ENCODE measurements at regions not wholly inside any gene's neighbourhood (a gene's known extent, or its start where the extent isn't known, plus 50 kb on each side); places are given as distances from the start of the nearest gene placed in this dataset.

DNA sequence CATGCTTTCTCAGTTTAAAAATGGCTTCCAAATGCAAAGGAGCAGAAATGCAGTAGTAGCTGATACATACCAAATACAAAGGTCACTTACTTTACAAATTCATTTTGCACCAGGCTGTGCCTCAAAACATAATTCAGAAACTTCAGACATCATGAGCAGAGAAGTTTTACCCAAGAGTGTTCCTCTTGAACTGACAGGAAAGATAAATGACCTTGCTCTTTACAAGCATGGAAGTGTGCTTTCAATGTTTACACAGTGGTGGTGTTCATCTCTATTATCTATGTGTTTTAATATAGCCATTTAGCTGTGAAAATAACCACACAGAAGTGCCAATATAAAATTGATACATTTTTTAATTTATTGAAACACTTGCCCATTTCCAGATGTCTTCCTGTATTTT is 383.4 kb downstream of the ANKRD50 start:
- no peak overlapping the region for H3K4me2 ChIP-seq
- no peak overlapping the region for H3K27ac ChIP-seq (ENCODE audit: low read depth in 2 of 2, low read length in 1 of 2)
- H3K36me3 ChIP-seq (replicated peaks in 1 of 2; ENCODE audit: control insufficient read depth in 1 of 2, insufficient read depth in 2 of 2, low read length in 1 of 2): no peaks in the 10 kb centered on the region
- H3F3A ChIP-seq (replicated peaks; ENCODE audit: insufficient read depth): no peaks in the 10 kb centered on the region
- TF ChIP-seq, protein P1, sequence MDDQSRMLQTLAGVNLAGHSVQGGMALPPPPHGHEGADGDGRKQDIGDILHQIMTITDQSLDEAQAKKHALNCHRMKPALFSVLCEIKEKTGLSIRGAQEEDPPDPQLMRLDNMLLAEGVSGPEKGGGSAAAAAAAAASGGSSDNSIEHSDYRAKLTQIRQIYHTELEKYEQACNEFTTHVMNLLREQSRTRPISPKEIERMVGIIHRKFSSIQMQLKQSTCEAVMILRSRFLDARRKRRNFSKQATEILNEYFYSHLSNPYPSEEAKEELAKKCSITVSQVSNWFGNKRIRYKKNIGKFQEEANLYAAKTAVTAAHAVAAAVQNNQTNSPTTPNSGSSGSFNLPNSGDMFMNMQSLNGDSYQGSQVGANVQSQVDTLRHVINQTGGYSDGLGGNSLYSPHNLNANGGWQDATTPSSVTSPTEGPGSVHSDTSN (IDR thresholded peaks at IDR 0.05): no peak
- TF ChIP-seq MXI1 (IDR thresholded peaks at IDR 0.05; ENCODE audit: low read depth, low read length) (no peak), GATA2 (CRISPR knock-in tag; IDR thresholded peaks at IDR 0.05) (no peak), POLR2AphosphoS5 (IDR thresholded peaks at IDR 0.05; ENCODE audit: low read depth, low read length) (no peak), ELF1 (IDR thresholded peaks at IDR 0.05) (no peak), REST (IDR thresholded peaks at IDR 0.05; ENCODE audit: low read depth, low read length) (no peak)
- TF ChIP-seq, protein P2, sequence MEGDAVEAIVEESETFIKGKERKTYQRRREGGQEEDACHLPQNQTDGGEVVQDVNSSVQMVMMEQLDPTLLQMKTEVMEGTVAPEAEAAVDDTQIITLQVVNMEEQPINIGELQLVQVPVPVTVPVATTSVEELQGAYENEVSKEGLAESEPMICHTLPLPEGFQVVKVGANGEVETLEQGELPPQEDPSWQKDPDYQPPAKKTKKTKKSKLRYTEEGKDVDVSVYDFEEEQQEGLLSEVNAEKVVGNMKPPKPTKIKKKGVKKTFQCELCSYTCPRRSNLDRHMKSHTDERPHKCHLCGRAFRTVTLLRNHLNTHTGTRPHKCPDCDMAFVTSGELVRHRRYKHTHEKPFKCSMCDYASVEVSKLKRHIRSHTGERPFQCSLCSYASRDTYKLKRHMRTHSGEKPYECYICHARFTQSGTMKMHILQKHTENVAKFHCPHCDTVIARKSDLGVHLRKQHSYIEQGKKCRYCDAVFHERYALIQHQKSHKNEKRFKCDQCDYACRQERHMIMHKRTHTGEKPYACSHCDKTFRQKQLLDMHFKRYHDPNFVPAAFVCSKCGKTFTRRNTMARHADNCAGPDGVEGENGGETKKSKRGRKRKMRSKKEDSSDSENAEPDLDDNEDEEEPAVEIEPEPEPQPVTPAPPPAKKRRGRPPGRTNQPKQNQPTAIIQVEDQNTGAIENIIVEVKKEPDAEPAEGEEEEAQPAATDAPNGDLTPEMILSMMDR (IDR thresholded peaks at IDR 0.05): no peak
- no peaks in the 10 kb centered on the region for H3K79me2 ChIP-seq (ENCODE audit: insufficient read depth)
- POLR2A ChIA-PET: no interaction called here
- no peaks in the 10 kb centered on the region for H3K9me3 ChIP-seq
- no peak overlapping the region for H3K4me3 ChIP-seq (ENCODE audit: low read depth in 2 of 2, low read length in 1 of 2)
- no peak overlapping the region for H3K9ac ChIP-seq
- no peaks in the 10 kb centered on the region for H3K27me3 ChIP-seq (ENCODE audit: insufficient read depth)
- CTCF ChIA-PET: interaction anchor here (1.2 to 1.7 kb wide), 2 partner anchors 9 to 955 kb away, joined by 3 to 9 read pairs; no protein-coding TSS in a partner anchor
- DNase-seq: no peak
- no peaks in the 10 kb centered on the region for H4K20me1 ChIP-seq (ENCODE audit: insufficient read depth)
- H3K4me1 ChIP-seq (ENCODE audit: control insufficient read depth in 1 of 2, insufficient read depth in 2 of 2, low read depth in 1 of 2, low read length in 1 of 2): peaks cover 0 to under 1% of the 10 kb centered on the region in 2 experiments; a peak in 1 of 4 replicates
- no peak overlapping the region for H2AFZ ChIP-seq (ENCODE audit: low read depth)
- H3K9me2 ChIP-seq: no peaks in the 10 kb centered on the region

- Histone ChIP-seq H3K9ac (no peak overlapping the region), H3F3A (replicated peaks; ENCODE audit: insufficient read depth) (no peaks in the 10 kb centered on the region), H4K20me1 (ENCODE audit: insufficient read depth) (no peaks in the 10 kb centered on the region), H2AFZ (ENCODE audit: low read depth) (no peak overlapping the region), H3K27me3 (ENCODE audit: insufficient read depth) (no peaks in the 10 kb centered on the region), H3K9me3 (no peaks in the 10 kb centered on the region), H3K36me3 (replicated peaks in 1 of 2; ENCODE audit: control insufficient read depth in 1 of 2, insufficient read depth in 2 of 2, low read length in 1 of 2) (no peaks in the 10 kb centered on the region), H3K4me3 (ENCODE audit: low read depth in 2 of 2, low read length in 1 of 2) (no peak overlapping the region), H3K27ac (ENCODE audit: low read depth in 2 of 2, low read length in 1 of 2) (no peak overlapping the region), H3K79me2 (ENCODE audit: insufficient read depth) (no peaks in the 10 kb centered on the region), H3K9me2 (no peaks in the 10 kb centered on the region), H3K4me2 (no peak overlapping the region), H3K4me1 (ENCODE audit: control insufficient read depth in 1 of 2, insufficient read depth in 2 of 2, low read depth in 1 of 2, low read length in 1 of 2) (peaks cover 0 to 5% of the 10 kb centered on the region in 2 experiments; a peak in 1 of 4 replicates)
- 82% methylated on average over 3 of the region's 3 CpGs for WGBS (ENCODE audit: low lambda C conversion rate)
- ChIA-PET POLR2A (no interaction called here), CTCF (interaction anchor here (1.2 to 2.2 kb wide), 6 partner anchors 7 to 954 kb away, joined by 3 to 9 read pairs (median 6); no protein-coding TSS in a partner anchor)
- DNase-seq: no peak
- TF ChIP-seq ZBTB33 (IDR thresholded peaks at IDR 0.05; ENCODE audit: borderline replicate concordance, low read depth): no peak
- TF ChIP-seq MXI1 (IDR thresholded peaks at IDR 0.05; ENCODE audit: low read depth, low read length): no peak
- TF ChIP-seq TAF1 (IDR thresholded peaks at IDR 0.05; ENCODE audit: borderline replicate concordance, low read depth, low read length): no peak
- TF ChIP-seq, protein P3, sequence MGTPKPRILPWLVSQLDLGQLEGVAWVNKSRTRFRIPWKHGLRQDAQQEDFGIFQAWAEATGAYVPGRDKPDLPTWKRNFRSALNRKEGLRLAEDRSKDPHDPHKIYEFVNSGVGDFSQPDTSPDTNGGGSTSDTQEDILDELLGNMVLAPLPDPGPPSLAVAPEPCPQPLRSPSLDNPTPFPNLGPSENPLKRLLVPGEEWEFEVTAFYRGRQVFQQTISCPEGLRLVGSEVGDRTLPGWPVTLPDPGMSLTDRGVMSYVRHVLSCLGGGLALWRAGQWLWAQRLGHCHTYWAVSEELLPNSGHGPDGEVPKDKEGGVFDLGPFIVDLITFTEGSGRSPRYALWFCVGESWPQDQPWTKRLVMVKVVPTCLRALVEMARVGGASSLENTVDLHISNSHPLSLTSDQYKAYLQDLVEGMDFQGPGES (IDR thresholded peaks at IDR 0.05; ENCODE audit: low read depth, low read length): no peak
- TF ChIP-seq RCOR1 (IDR thresholded peaks at IDR 0.05; ENCODE audit: low read length): no peak
- no peak for TF ChIP-seq TCF12 (IDR thresholded peaks at IDR 0.05)
These were observed 382.5 kb downstream of the ANKRD50 start for GRCh38 chr4:124330045-124330444.

Measured in SK-N-SH (cell line).